Heart left ventricle (tissue), 13 donors: ENCODE measurements at regions not wholly inside any gene's neighbourhood (a gene's known extent, or its start where the extent isn't known, plus 50 kb on each side); places are given as distances from the start of the nearest gene placed in this dataset.

ENCODE experiments used
- CTCF ChIP-seq, 12 donors: fragments of 200-600 bp; sonication (generic) in 4 of 12; IDR thresholded peaks; one replicate each; pipeline versions ENCODE4 v1.5.0 to v1.8.0; 2018 to 2022; ENCODE audit warnings: antibody characterized with exemption in 12 of 12, mild to moderate bottlenecking in 5 of 12
- POLR2A ChIP-seq, 2 donors: fragments of 450-650 bp; IDR thresholded peaks; one replicate each; pipeline ENCODE4 v1.6.1; 2017; ENCODE audit warnings: antibody characterized with exemption in 2 of 2, mild to moderate bottlenecking in 2 of 2, moderate library complexity in 2 of 2
- donor health status: ischemic (EF 13 %, LVEDD 7.1; RV severe dilation, severe dysfunction).
- donor health status: DM: no; HTN: yes; CAD: no.
- donor health status: DM: no; HTN: no; CAD: no.
- donor health status: ischemic (EF 25% LVEDD 6.9; RV normal size, moderate dysfunction).
- donor health status: ischemic (EF 25% LVEDD 5.7; RV mildly dilated, moderate dysfunction).
- donor health status: ischemic (EF 35%, LVEDD 5.7; RV mildly dilated, moderate dysfunction).
- donor health status: nonischemic (EF 11% LVEDD 7.7; RV severe dilation, severe dysfunction).
- donor health status: DM: yes; HTN: yes; CAD: no.
- donor health status: PGD.
- donor health status: ischemic (EF 29% LVEDD 5.4; RV normal size, mild dysfunction).
- donor health status: nonischemic (EF 23%, LVEDD 6.1; RV moderate dilation, normal function).

DNA sequence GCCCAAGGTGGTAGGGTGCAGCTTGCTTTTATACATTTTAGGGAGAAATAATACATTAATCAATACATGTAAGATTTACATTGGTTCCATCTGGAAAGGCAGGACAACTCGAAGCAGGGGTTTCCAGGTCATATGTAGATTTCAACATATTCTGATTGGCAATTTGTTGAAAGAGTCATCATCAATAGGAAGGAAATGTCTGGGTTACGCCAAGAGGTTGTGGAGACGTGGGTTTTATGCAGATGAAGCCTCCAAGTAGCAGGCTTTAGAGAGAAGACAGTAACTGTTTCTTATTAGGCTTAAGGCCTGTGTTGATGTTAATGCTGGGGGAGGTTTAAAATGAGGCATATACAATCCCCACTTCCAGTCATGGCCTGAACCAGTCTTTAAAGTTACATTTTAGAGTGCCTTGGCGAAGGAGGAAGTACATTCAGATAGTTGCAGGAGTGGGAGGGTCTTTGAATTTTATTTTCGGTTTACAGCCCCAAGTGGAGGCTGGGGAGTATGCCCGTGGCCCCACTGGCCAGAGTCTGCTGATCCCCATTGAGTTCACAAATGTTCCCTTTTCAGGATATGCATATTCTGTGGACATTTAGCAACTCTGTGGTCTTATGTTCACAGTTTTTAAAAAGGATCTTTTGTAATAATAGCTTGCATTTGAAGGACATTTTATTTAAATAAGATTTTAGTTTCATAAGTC lies 166.0 kb upstream of the GDF10 start:
- TF ChIP-seq CTCF (IDR thresholded peaks at IDR 0.05) (no peak), POLR2A (IDR thresholded peaks at IDR 0.05) (no peak)
